ENCODE measurements at regions not wholly inside any gene's neighbourhood (a gene's known extent, or its start where the extent isn't known, plus 50 kb on each side); places are given as distances from the start of the nearest gene placed in this dataset.

GRCh38 chr2:154549869-154550268, 148.6 kb upstream of the KCNJ3 start:
- no peak for TF ChIP-seq CTCF (IDR thresholded peaks at IDR 0.05; ENCODE audit: unreplicated experiment)
- no peak for DNase-seq (ENCODE audit: low spot score in 2 of 2, unreplicated experiment in 2 of 2)
- H3K27me3 Mint-ChIP-seq (ENCODE audit: low read depth) = no peaks in the 10 kb centered on the region
- peaks cover 25% of the 10 kb centered on the region for H3K9me3 Mint-ChIP-seq
- no peak overlapping the region for H3K4me3 Mint-ChIP-seq
- no peak overlapping the region for H3K27ac Mint-ChIP-seq
- H3K36me3 Mint-ChIP-seq = no peaks in the 10 kb centered on the region
- no peaks in the 10 kb centered on the region for H3K4me1 Mint-ChIP-seq

- H3K27ac Mint-ChIP-seq = no peak overlapping the region
- TF ChIP-seq CTCF (IDR thresholded peaks at IDR 0.05; ENCODE audit: unreplicated experiment) = no peak
- H3K27me3 Mint-ChIP-seq (ENCODE audit: low read depth) = no peaks in the 10 kb centered on the region
- H3K36me3 Mint-ChIP-seq = no peaks in the 10 kb centered on the region
- H3K4me1 Mint-ChIP-seq = no peaks in the 10 kb centered on the region
- H3K4me3 Mint-ChIP-seq = no peak overlapping the region
- H3K9me3 Mint-ChIP-seq = peaks cover 10% of the 10 kb centered on the region
- no peak for DNase-seq (ENCODE audit: low spot score in 2 of 2, unreplicated experiment in 2 of 2)
Observed at GRCh38 chr2:154551649-154552048, 146.8 kb upstream of the KCNJ3 start.

- no peaks in the 10 kb centered on the region for H3K36me3 Mint-ChIP-seq
- H3K27ac Mint-ChIP-seq = no peak overlapping the region
Observed at GRCh38 chr2:154554046-154554445, 144.4 kb upstream of the KCNJ3 start.

GRCh38 chr2:154555710-154556109, 142.8 kb upstream of the KCNJ3 start:
- TF ChIP-seq CTCF (IDR thresholded peaks at IDR 0.05; ENCODE audit: unreplicated experiment) = no peak
- Mint-ChIP-seq H3K4me3 (no peak overlapping the region), H3K27me3 (ENCODE audit: low read depth) (no peaks in the 10 kb centered on the region), H3K4me1 (no peaks in the 10 kb centered on the region), H3K9me3 (no peaks in the 10 kb centered on the region), H3K36me3 (no peaks in the 10 kb centered on the region), H3K27ac (no peak overlapping the region)
- DNase-seq (ENCODE audit: low spot score in 2 of 2, unreplicated experiment in 2 of 2) = no peak

More at GRCh38 chr2:154554046-154554445, 144.4 kb upstream of the KCNJ3 start:
- Mint-ChIP-seq H3K4me1 (no peaks in the 10 kb centered on the region), H3K4me3 (no peak overlapping the region), H3K9me3 (no peaks in the 10 kb centered on the region), H3K27me3 (ENCODE audit: low read depth) (no peaks in the 10 kb centered on the region)
- TF ChIP-seq CTCF (IDR thresholded peaks at IDR 0.05; ENCODE audit: unreplicated experiment) = no peak
- no peak for DNase-seq (ENCODE audit: low spot score in 2 of 2, unreplicated experiment in 2 of 2)

GRCh38 chr2:154556146-154556545, 142.3 kb upstream of the KCNJ3 start:
- H3K9me3 Mint-ChIP-seq = no peaks in the 10 kb centered on the region
- no peaks in the 10 kb centered on the region for H3K4me1 Mint-ChIP-seq
- no peaks in the 10 kb centered on the region for H3K27me3 Mint-ChIP-seq (ENCODE audit: low read depth)
- no peak for DNase-seq (ENCODE audit: low spot score in 2 of 2, unreplicated experiment in 2 of 2)
- no peak overlapping the region for H3K4me3 Mint-ChIP-seq
- H3K27ac Mint-ChIP-seq = no peak overlapping the region
- no peaks in the 10 kb centered on the region for H3K36me3 Mint-ChIP-seq
- TF ChIP-seq CTCF (IDR thresholded peaks at IDR 0.05; ENCODE audit: unreplicated experiment) = no peak

GRCh38 chr2:154556607-154557006, 141.9 kb upstream of the KCNJ3 start:
- no peak for DNase-seq (ENCODE audit: low spot score in 2 of 2, unreplicated experiment in 2 of 2)
- Mint-ChIP-seq H3K36me3 (no peaks in the 10 kb centered on the region), H3K4me1 (no peaks in the 10 kb centered on the region), H3K27ac (no peak overlapping the region), H3K9me3 (peaks cover 2% of the 10 kb centered on the region), H3K4me3 (no peak overlapping the region), H3K27me3 (ENCODE audit: low read depth) (no peaks in the 10 kb centered on the region)
- TF ChIP-seq CTCF (IDR thresholded peaks at IDR 0.05; ENCODE audit: unreplicated experiment) = no peak
